ENCODE measurements at regions not wholly inside any gene's neighbourhood (a gene's known extent, or its start where the extent isn't known, plus 50 kb on each side); places are given as distances from the start of the nearest gene placed in this dataset.

DNA sequence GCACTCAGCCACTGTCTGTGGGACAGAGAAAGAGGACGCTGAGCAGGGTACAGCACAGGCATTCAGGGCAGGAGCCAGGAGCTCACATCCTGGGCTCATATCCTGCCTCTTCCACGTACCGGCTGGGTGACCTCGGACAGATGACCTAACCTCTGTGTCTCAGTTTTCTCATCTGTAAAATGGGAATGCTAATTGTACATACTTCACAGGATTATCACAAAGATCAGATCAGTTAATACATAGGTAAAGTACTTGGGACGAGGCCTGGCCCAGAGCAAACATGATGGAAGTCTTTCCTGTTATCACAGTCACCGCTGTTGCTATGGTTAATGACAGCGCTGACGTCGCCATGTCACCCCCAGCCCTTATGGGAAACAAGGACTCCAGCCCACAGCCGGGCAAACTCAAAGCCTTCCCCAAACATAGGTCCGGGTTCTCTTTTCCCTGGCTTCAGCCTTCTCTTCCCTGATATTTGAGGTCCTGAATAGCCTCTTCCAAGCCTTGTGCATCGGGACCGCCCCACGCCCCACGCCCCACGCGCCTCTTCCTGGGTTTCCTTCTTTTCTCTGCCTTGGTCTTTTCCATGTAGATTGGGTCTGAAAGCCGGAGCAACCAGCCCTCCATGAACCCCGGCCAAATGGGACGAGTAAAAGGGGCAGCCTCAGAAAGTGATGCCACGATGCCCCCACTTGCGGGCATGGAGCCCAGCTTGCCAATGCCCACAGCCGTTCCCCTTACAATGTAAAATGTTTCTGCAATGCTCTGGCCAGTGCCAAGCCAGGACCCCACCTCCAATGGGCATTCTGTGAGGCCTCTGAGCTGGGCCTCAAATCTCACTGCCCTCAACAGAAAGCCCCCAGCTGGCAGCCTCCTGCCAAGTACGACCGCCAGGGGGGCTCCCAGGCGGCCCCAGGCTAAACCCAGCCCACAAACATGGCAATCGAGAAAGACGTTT is 125.4 kb downstream of the RFLNA start:
- no peak for ATAC-seq
- FAIRE-seq = no peak
- ChIA-PET RAD21 (ENCODE audit: unreplicated experiment) (no interaction called here), CTCF (interaction anchor here (1.3 kb wide), 2 partner anchors 21 to 46 kb away, joined by 3 read pairs; no protein-coding TSS in a partner anchor), POLR2A (no interaction called here), SMC1A (ENCODE audit: uncharacterized antibody, unreplicated experiment) (no interaction called here)
- intact Hi-C loops (cut with micrococcal nuclease; ENCODE audit: unreplicated experiment) = no loop called here
- no TSS peak for BruUV-seq (replicated peaks)
- Histone ChIP-seq H3K4me3 (no peak overlapping the region), H3K4me1 (ENCODE audit: control insufficient read depth, insufficient read depth, low read length) (no peaks in the 10 kb centered on the region), H3K4me2 (ENCODE audit: control insufficient read depth, insufficient read depth) (no peak overlapping the region), H2AFZ (ENCODE audit: control insufficient read depth, low read depth, low read length) (no peak overlapping the region), H4K20me1 (ENCODE audit: control insufficient read depth, insufficient read depth) (no peaks in the 10 kb centered on the region), H3K27ac (ENCODE audit: control insufficient read depth, insufficient read depth) (no peak overlapping the region), H3K9me3 (replicated peaks; ENCODE audit: control insufficient read depth, insufficient read depth, low read length) (no peaks in the 10 kb centered on the region), H3K27me3 (replicated peaks in 1 of 2; ENCODE audit: control insufficient read depth in 2 of 2, insufficient read depth in 2 of 2, low read length in 1 of 2) (no peaks in the 10 kb centered on the region), H3K79me2 (ENCODE audit: control insufficient read depth, insufficient read depth, low read length) (no peaks in the 10 kb centered on the region), H3K36me3 (ENCODE audit: control insufficient read depth in 2 of 2, insufficient read depth in 2 of 2, low read length in 1 of 2) (peaks cover 13 to 22% of the 10 kb centered on the region in 2 experiments), H3K9ac (ENCODE audit: control insufficient read depth, insufficient read depth, low read length) (no peak overlapping the region)
- DNase-seq (ENCODE audit: low read depth, low spot score) = no peak
- 94% methylated on average over 22 of the region's 28 CpGs for WGBS (ENCODE audit: insufficient coverage, insufficient replicate concordance, low lambda C conversion rate, missing lambda C conversion rate)
- TF ChIP-seq SUPT20H (IDR thresholded peaks at IDR 0.05; ENCODE audit: borderline replicate concordance, control insufficient read depth, low read depth, low read length) (no peak), IKZF1 (conservative IDR thresholded peaks at IDR 0.05) (no peak), SP1 (IDR thresholded peaks at IDR 0.05; ENCODE audit: low read depth, low read length) (no peak)
- TF ChIP-seq, protein P1, sequence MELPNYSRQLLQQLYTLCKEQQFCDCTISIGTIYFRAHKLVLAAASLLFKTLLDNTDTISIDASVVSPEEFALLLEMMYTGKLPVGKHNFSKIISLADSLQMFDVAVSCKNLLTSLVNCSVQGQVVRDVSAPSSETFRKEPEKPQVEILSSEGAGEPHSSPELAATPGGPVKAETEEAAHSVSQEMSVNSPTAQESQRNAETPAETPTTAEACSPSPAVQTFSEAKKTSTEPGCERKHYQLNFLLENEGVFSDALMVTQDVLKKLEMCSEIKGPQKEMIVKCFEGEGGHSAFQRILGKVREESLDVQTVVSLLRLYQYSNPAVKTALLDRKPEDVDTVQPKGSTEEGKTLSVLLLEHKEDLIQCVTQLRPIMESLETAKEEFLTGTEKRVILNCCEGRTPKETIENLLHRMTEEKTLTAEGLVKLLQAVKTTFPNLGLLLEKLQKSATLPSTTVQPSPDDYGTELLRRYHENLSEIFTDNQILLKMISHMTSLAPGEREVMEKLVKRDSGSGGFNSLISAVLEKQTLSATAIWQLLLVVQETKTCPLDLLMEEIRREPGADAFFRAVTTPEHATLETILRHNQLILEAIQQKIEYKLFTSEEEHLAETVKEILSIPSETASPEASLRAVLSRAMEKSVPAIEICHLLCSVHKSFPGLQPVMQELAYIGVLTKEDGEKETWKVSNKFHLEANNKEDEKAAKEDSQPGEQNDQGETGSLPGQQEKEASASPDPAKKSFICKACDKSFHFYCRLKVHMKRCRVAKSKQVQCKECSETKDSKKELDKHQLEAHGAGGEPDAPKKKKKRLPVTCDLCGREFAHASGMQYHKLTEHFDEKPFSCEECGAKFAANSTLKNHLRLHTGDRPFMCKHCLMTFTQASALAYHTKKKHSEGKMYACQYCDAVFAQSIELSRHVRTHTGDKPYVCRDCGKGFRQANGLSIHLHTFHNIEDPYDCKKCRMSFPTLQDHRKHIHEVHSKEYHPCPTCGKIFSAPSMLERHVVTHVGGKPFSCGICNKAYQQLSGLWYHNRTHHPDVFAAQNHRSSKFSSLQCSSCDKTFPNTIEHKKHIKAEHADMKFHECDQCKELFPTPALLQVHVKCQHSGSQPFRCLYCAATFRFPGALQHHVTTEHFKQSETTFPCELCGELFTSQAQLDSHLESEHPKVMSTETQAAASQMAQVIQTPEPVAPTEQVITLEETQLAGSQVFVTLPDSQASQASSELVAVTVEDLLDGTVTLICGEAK (IDR thresholded peaks at IDR 0.05; ENCODE audit: borderline replicate concordance) = no peak
- TF ChIP-seq, protein P2, sequence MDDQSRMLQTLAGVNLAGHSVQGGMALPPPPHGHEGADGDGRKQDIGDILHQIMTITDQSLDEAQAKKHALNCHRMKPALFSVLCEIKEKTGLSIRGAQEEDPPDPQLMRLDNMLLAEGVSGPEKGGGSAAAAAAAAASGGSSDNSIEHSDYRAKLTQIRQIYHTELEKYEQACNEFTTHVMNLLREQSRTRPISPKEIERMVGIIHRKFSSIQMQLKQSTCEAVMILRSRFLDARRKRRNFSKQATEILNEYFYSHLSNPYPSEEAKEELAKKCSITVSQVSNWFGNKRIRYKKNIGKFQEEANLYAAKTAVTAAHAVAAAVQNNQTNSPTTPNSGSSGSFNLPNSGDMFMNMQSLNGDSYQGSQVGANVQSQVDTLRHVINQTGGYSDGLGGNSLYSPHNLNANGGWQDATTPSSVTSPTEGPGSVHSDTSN (IDR thresholded peaks at IDR 0.05; ENCODE audit: insufficient replicate concordance, low read depth, low read length) = no peak
- in situ Hi-C loops (cut with MboI) = no loop called here

Data from GM12878 (cell line).